ENCODE measurements at regions not wholly inside any gene's neighbourhood (a gene's known extent, or its start where the extent isn't known, plus 50 kb on each side); places are given as distances from the start of the nearest gene placed in this dataset.
"Not testable (repeated sequence)": the region's sequence is repeated elsewhere in the genome, so short reads cannot be mapped to it uniquely, and the experiment has no call there.

- not testable (repeated sequence) for DNase-seq (ENCODE audit: low read depth in 2 of 2)
Observed at GRCh38 chr3:30328935-30329334, 277.5 kb upstream of the TGFBR2 start.

GRCh38 chr3:30331519-30331918 lies 274.9 kb upstream of the TGFBR2 start:
- DNase-seq (ENCODE audit: low read depth in 2 of 2) = no peak

GRCh38 chr3:30332196-30333021 lies 274.0 kb upstream of the TGFBR2 start:
- no peak for DNase-seq (ENCODE audit: low read depth in 2 of 2)

GRCh38 chr3:30333143-30333542 lies 273.3 kb upstream of the TGFBR2 start:
- no peak for DNase-seq (ENCODE audit: low read depth in 2 of 2)

- DNase-seq (ENCODE audit: low read depth in 2 of 2) = no peak
Observed at GRCh38 chr3:30333903-30334302, 272.5 kb upstream of the TGFBR2 start.

GRCh38 chr3:30340500-30340899 lies 265.9 kb upstream of the TGFBR2 start:
- DNase-seq (ENCODE audit: low read depth in 2 of 2) = no peak

- no peak for DNase-seq (ENCODE audit: low read depth in 2 of 2)
Observed at GRCh38 chr3:30341079-30341478, 265.3 kb upstream of the TGFBR2 start.

- DNase-seq (ENCODE audit: low read depth in 2 of 2) = no peak
Observed at GRCh38 chr3:30341851-30342250, 264.6 kb upstream of the TGFBR2 start.

- no peak for DNase-seq (ENCODE audit: low read depth in 2 of 2)
Observed at GRCh38 chr3:30342318-30343060, 263.9 kb upstream of the TGFBR2 start.

GRCh38 chr3:30343067-30343831 lies 263.2 kb upstream of the TGFBR2 start:
- DNase-seq (ENCODE audit: low read depth in 2 of 2) = no peak

- DNase-seq (ENCODE audit: low read depth in 2 of 2) = no peak
Observed at GRCh38 chr3:30343861-30344260, 262.5 kb upstream of the TGFBR2 start.

GRCh38 chr3:30344288-30344687 lies 262.1 kb upstream of the TGFBR2 start:
- DNase-seq (ENCODE audit: low read depth in 2 of 2) = no peak

- DNase-seq (ENCODE audit: low read depth in 2 of 2) = no peak
Observed at GRCh38 chr3:30346933-30347320, 259.5 kb upstream of the TGFBR2 start.

- peak in 1 of 2 donors; percentile 13 for DNase-seq (ENCODE audit: low read depth in 2 of 2)
Observed at GRCh38 chr3:30347679-30348216, 258.7 kb upstream of the TGFBR2 start.

- DNase-seq (ENCODE audit: low read depth in 2 of 2) = no peak
Observed at GRCh38 chr3:30349507-30349906, 256.9 kb upstream of the TGFBR2 start.

- no peak for DNase-seq (ENCODE audit: low read depth in 2 of 2)
Observed at GRCh38 chr3:30350011-30350410, 256.4 kb upstream of the TGFBR2 start.

- DNase-seq (ENCODE audit: low read depth in 2 of 2) = no peak
Observed at GRCh38 chr3:30350901-30351300, 255.5 kb upstream of the TGFBR2 start.

GRCh38 chr3:30352410-30353318 lies 253.7 kb upstream of the TGFBR2 start:
- no peak for DNase-seq (ENCODE audit: low read depth in 2 of 2)

- DNase-seq (ENCODE audit: low read depth in 2 of 2) = peak; percentile 7 to 19
Observed at GRCh38 chr3:30353711-30354467, 252.5 kb upstream of the TGFBR2 start.

GRCh38 chr3:30354513-30354912 lies 251.9 kb upstream of the TGFBR2 start:
- DNase-seq (ENCODE audit: low read depth in 2 of 2) = no peak

Data from activated CD8-positive, alpha-beta memory T cell treated with anti-CD3 and anti-CD28 coated beads for 4 hours (primary cell).